ENCODE measurements at regions not wholly inside any gene's neighbourhood (a gene's known extent, or its start where the extent isn't known, plus 50 kb on each side); places are given as distances from the start of the nearest gene placed in this dataset.

- Histone ChIP-seq H3K36me3 (ENCODE audit: control insufficient read depth in 4 of 4, insufficient read depth in 3 of 4, low read depth in 1 of 4, low read length in 3 of 4) (no peaks in the 10 kb centered on the region), H3K27me3 (ENCODE audit: control insufficient read depth in 4 of 4, insufficient read depth in 4 of 4, low read length in 3 of 4) (no peaks in the 10 kb centered on the region), H3K9me3 (ENCODE audit: control insufficient read depth in 4 of 4, low read length in 3 of 4) (no peaks in the 10 kb centered on the region), H3K9ac (ENCODE audit: low read depth in 1 of 2, low read length in 2 of 2) (no peak overlapping the region), H3K4me3 (ENCODE audit: low read depth in 1 of 3, low read length in 3 of 3) (no peak overlapping the region), H3K4me1 (ENCODE audit: control insufficient read depth in 4 of 4, insufficient read depth in 4 of 4, low read length in 3 of 4) (peaks cover 0 to 10% (median 2%) of the 10 kb centered on the region in 4 donors), H3K27ac (ENCODE audit: low read depth in 1 of 2, low read length in 2 of 2) (no peak overlapping the region)
- WGBS: 59% methylated on average over 11 of the region's 11 CpGs
- no peak for TF ChIP-seq YY1 (IDR thresholded peaks at IDR 0.05)
- no peak for TF ChIP-seq ZBTB33 (IDR thresholded peaks at IDR 0.05)
- TF ChIP-seq REST (IDR thresholded peaks at IDR 0.05): no peak
- peak; percentile 41 for TF ChIP-seq SP1 (IDR thresholded peaks at IDR 0.05)
- TF ChIP-seq RAD21 (IDR thresholded peaks at IDR 0.05): peak in 1 of 2 donors; percentile 1
- no peak for TF ChIP-seq TAF1 (conservative IDR thresholded peaks at IDR 0.05)
- TF ChIP-seq HNF4A (conservative IDR thresholded peaks at IDR 0.05): peak in 1 of 2 donors; percentile 14
- DNase-seq (ENCODE audit: low spot score): no peak
Observed at GRCh38 chr10:4678023-4678950, 147.7 kb upstream of the AKR1E2 start.

- peak; percentile 23 to 26 for TF ChIP-seq HNF4A (conservative IDR thresholded peaks at IDR 0.05)
- TF ChIP-seq RAD21 (IDR thresholded peaks at IDR 0.05): peak in 1 of 2 donors; percentile 1
- no peak for TF ChIP-seq ZBTB33 (IDR thresholded peaks at IDR 0.05)
- Histone ChIP-seq H3K4me1 (ENCODE audit: control insufficient read depth in 4 of 4, insufficient read depth in 4 of 4, low read length in 3 of 4) (peaks cover 0 to 10% (median 2%) of the 10 kb centered on the region in 4 donors), H3K36me3 (ENCODE audit: control insufficient read depth in 4 of 4, insufficient read depth in 3 of 4, low read depth in 1 of 4, low read length in 3 of 4) (no peaks in the 10 kb centered on the region), H3K27me3 (ENCODE audit: control insufficient read depth in 4 of 4, insufficient read depth in 4 of 4, low read length in 3 of 4) (no peaks in the 10 kb centered on the region), H3K9ac (ENCODE audit: low read depth in 1 of 2, low read length in 2 of 2) (no peak overlapping the region), H3K9me3 (ENCODE audit: control insufficient read depth in 4 of 4, low read length in 3 of 4) (no peaks in the 10 kb centered on the region), H3K4me3 (ENCODE audit: low read depth in 1 of 3, low read length in 3 of 3) (no peak overlapping the region), H3K27ac (ENCODE audit: low read depth in 1 of 2, low read length in 2 of 2) (no peak overlapping the region)
- no peak for DNase-seq (ENCODE audit: low spot score)
- 54% methylated on average over 5 of the region's 5 CpGs for WGBS
Observed at GRCh38 chr10:4677296-4678021, 148.5 kb upstream of the AKR1E2 start.

All from liver (tissue), 7 donors.